ENCODE measurements at regions not wholly inside any gene's neighbourhood (a gene's known extent, or its start where the extent isn't known, plus 50 kb on each side); places are given as distances from the start of the nearest gene placed in this dataset.

- no peak for DNase-seq
- H3K9me3 ChIP-seq, result no peaks in the 10 kb centered on the region
- H3K4me3 ChIP-seq, result no peak overlapping the region
- no peaks in the 10 kb centered on the region for H3K4me1 ChIP-seq
- H3K36me3 ChIP-seq, result no peaks in the 10 kb centered on the region
- intact Hi-C loops (cut with DNase I; ENCODE audit: low total_unique reads), result no loop called here
- no peak for TF ChIP-seq POLR2A (IDR thresholded peaks at IDR 0.05)
- no peak for TF ChIP-seq CTCF (IDR thresholded peaks at IDR 0.05)
- H3K27ac ChIP-seq, result no peak overlapping the region
- H3K27me3 ChIP-seq, result no peaks in the 10 kb centered on the region
These were observed 53.6 kb downstream of the ARF6 start for GRCh38 chr14:49946320-49947141.

DNA sequence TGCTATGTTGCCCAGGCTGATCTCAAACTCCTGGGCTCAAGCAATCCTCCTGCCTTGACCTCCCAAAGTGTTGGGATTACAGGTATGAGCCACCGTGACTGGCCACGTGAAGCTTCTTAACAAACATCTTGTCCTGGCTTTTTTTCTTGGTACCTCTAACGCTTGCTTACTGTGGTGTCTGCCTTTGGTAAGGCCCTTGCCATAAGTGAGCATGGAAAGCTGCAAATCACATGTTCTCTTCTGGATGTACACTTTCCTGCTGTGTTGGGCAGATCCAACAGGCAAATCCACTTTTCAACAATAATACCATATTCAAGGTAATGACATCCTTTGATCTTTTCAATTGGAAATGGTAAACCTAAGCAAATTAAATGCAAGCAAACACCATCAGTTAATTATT is 54.6 kb downstream of the ARF6 start:
- TF ChIP-seq POLR2A (IDR thresholded peaks at IDR 0.05) (no peak), CTCF (IDR thresholded peaks at IDR 0.05) (no peak)
- intact Hi-C loops (cut with DNase I; ENCODE audit: low total_unique reads), result no loop called here
- Histone ChIP-seq H3K9me3 (no peaks in the 10 kb centered on the region), H3K4me3 (no peak overlapping the region), H3K27ac (no peak overlapping the region), H3K4me1 (no peaks in the 10 kb centered on the region), H3K27me3 (no peaks in the 10 kb centered on the region), H3K36me3 (no peaks in the 10 kb centered on the region)
- no peak for DNase-seq

GRCh38 chr14:49950275-49951228 is 57.7 kb downstream of the ARF6 start:
- no peaks in the 10 kb centered on the region for H3K27me3 ChIP-seq
- no peak overlapping the region for H3K4me3 ChIP-seq
- no peaks in the 10 kb centered on the region for H3K9me3 ChIP-seq
- H3K36me3 ChIP-seq, result no peaks in the 10 kb centered on the region
- intact Hi-C loops (cut with DNase I; ENCODE audit: low total_unique reads), result no loop called here
- H3K4me1 ChIP-seq, result no peaks in the 10 kb centered on the region
- no peak overlapping the region for H3K27ac ChIP-seq
- no peak for DNase-seq
- no peak for TF ChIP-seq POLR2A (IDR thresholded peaks at IDR 0.05)
- TF ChIP-seq CTCF (IDR thresholded peaks at IDR 0.05), result no peak

GRCh38 chr14:49951229-49951607 is 58.3 kb downstream of the ARF6 start:
- H3K4me3 ChIP-seq, result no peak overlapping the region
- TF ChIP-seq POLR2A (IDR thresholded peaks at IDR 0.05), result no peak
- TF ChIP-seq CTCF (IDR thresholded peaks at IDR 0.05), result no peak
- H3K4me1 ChIP-seq, result no peaks in the 10 kb centered on the region
- no peaks in the 10 kb centered on the region for H3K9me3 ChIP-seq
- no peak for DNase-seq
- no peak overlapping the region for H3K27ac ChIP-seq
- intact Hi-C loops (cut with DNase I; ENCODE audit: low total_unique reads), result no loop called here
- H3K36me3 ChIP-seq, result no peaks in the 10 kb centered on the region
- H3K27me3 ChIP-seq, result no peaks in the 10 kb centered on the region
